ENCODE measurements at regions not wholly inside any gene's neighbourhood (a gene's known extent, or its start where the extent isn't known, plus 50 kb on each side); places are given as distances from the start of the nearest gene placed in this dataset.

DNA sequence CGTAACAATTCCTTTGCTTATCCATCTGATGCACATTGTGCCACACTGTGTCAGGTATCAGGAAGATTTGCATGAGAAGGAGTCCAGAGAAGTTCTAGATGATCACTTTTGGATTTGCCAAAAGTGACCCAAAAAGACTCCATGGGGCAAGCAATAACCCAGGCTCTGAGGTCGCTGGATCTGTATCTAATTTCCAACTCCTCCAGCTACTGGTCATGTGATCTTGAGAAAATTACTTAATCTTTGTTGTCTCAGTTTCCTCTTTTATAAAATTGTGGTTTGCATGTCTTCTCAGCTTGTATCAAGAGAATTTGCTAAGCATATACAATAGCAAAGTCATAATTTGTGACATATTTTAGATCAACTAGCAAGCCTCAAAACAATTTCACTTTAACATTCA, 61.3 kb upstream of the ITGA4 start:
- Histone ChIP-seq H3K27ac (no peak overlapping the region), H3K4me1 (no peaks in the 10 kb centered on the region), H3K36me3 (no peaks in the 10 kb centered on the region), H3K27me3 (no peaks in the 10 kb centered on the region), H3K9me3 (no peaks in the 10 kb centered on the region), H3K4me3 (no peak overlapping the region)
- DNase-seq (ENCODE audit: low spot score in 2 of 2): no peak
- TF ChIP-seq POLR2A (IDR thresholded peaks at IDR 0.05): no peak
- no peak for TF ChIP-seq POLR2AphosphoS5 (IDR thresholded peaks at IDR 0.05)
- intact Hi-C loops (cut with DNase I; ENCODE audit: low total_unique reads): no loop called here

DNA sequence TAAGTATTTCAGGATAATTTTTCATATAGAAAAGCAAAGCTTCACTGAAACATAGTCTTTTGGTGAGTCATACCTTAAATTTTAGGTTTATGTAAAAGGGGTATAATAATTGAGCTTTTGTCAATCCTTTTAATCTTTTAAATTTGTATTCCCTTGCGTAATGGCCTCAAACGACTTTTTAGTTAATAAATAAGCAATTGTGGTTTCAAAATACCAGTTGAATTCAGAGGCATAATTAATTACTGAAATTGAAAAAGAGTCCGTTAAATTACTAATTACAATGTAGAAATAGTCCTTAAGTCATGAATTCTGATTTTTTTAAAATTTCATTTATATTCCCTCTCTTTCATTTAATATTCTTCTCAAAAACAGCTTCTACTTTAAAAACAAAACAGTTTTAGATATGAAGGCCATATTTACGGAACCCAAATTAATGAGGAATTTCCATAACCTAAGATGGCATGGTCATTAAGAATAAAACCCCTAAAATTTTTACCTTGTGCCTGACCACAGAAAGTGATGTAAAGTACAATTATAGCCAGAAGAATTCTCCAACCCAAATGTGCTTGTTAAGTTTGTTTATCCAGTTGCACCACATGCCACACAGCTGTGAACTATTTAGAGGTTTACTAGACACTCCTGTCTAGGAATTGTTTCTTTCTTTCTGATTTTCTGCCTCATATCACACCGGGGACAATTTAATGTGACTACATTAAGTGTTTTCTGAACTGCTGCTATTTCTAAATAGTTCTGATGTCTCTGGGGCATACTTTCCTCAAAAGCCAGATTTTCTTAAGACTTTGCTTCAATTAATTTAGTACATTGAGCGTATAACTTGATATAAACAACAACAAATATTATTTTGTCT, 60.7 kb upstream of the ITGA4 start:
- H3K36me3 ChIP-seq: no peaks in the 10 kb centered on the region
- intact Hi-C loops (cut with DNase I; ENCODE audit: low total_unique reads): no loop called here
- DNase-seq (ENCODE audit: low spot score in 2 of 2): no peak
- no peak overlapping the region for H3K27ac ChIP-seq
- no peak for TF ChIP-seq POLR2A (IDR thresholded peaks at IDR 0.05)
- no peak for TF ChIP-seq POLR2AphosphoS5 (IDR thresholded peaks at IDR 0.05)
- TF ChIP-seq, protein P1, sequence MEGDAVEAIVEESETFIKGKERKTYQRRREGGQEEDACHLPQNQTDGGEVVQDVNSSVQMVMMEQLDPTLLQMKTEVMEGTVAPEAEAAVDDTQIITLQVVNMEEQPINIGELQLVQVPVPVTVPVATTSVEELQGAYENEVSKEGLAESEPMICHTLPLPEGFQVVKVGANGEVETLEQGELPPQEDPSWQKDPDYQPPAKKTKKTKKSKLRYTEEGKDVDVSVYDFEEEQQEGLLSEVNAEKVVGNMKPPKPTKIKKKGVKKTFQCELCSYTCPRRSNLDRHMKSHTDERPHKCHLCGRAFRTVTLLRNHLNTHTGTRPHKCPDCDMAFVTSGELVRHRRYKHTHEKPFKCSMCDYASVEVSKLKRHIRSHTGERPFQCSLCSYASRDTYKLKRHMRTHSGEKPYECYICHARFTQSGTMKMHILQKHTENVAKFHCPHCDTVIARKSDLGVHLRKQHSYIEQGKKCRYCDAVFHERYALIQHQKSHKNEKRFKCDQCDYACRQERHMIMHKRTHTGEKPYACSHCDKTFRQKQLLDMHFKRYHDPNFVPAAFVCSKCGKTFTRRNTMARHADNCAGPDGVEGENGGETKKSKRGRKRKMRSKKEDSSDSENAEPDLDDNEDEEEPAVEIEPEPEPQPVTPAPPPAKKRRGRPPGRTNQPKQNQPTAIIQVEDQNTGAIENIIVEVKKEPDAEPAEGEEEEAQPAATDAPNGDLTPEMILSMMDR (IDR thresholded peaks at IDR 0.05): no peak
- no peaks in the 10 kb centered on the region for H3K9me3 ChIP-seq
- H3K27me3 ChIP-seq: no peaks in the 10 kb centered on the region
- H3K4me1 ChIP-seq: no peaks in the 10 kb centered on the region
- no peak overlapping the region for H3K4me3 ChIP-seq

DNA sequence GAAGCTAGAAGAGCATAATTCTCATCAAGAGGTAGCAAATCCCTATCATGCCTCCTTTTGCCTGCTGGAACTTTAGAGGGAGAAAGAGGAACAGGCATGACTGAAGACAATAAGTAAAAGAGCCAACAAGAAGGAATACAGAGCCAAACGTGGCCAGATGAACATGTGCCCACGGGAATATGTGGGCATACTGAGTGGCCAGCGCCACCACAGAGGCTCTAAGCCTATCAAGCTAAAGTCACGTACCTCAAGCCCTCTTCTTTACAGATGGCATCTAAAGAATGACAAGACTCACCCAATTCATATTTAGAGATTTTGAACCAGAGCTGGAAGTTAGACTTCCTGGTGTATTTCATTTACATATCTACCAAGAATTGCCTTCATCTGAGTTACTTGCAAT, 59.9 kb upstream of the ITGA4 start:
- DNase-seq (ENCODE audit: low spot score in 2 of 2): no peak
- Histone ChIP-seq H3K27ac (no peak overlapping the region), H3K27me3 (no peaks in the 10 kb centered on the region), H3K4me3 (no peak overlapping the region), H3K9me3 (no peaks in the 10 kb centered on the region), H3K4me1 (no peaks in the 10 kb centered on the region), H3K36me3 (no peaks in the 10 kb centered on the region)
- TF ChIP-seq, protein P1 (IDR thresholded peaks at IDR 0.05): no peak
- TF ChIP-seq POLR2A (IDR thresholded peaks at IDR 0.05) (no peak), POLR2AphosphoS5 (IDR thresholded peaks at IDR 0.05) (no peak)
- intact Hi-C loops (cut with DNase I; ENCODE audit: low total_unique reads): no loop called here

DNA sequence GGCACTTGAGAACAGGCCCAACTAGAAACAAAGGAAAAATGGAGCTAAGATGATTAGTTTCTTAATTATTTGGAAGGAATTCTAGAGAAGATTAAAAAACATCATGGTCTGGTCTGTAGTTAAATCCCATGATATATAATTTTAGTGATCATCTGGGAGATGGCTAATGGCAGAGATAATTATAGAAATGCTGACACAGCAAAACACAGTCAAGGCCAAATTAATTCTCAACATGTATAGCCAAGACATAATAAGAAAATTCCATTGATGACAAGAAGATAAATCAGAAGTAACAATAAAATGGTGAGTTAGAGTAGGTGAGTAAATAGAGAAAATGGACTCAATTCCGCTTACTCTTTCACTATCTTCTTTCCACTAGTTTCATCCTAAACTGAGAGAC, 59.2 kb upstream of the ITGA4 start:
- no peak for DNase-seq (ENCODE audit: low spot score in 2 of 2)
- intact Hi-C loops (cut with DNase I; ENCODE audit: low total_unique reads): no loop called here
- H3K9me3 ChIP-seq: no peaks in the 10 kb centered on the region

DNA sequence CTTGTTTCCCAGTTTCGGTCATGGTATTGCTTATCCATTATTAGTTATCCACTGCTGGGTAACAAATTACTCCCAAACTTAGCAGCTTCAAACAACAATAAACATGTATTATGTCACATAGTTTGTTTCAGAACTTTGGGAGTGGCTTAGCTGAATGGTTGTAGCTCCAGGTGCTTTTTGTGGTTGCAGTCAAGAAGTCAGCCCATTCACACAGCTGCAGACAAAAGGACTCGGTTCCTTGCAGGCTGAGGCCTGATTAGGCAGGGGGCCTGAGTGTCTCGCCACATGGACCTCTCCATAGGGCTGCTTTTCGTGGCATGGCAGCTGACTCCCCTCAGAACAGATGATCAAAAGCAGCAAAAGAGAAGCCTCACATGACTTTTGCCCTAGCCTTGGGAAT, 58.2 kb upstream of the ITGA4 start:
- DNase-seq (ENCODE audit: low spot score in 2 of 2): no peak
- TF ChIP-seq POLR2A (IDR thresholded peaks at IDR 0.05): no peak
- TF ChIP-seq, protein P1 (IDR thresholded peaks at IDR 0.05): no peak
- no peak for TF ChIP-seq POLR2AphosphoS5 (IDR thresholded peaks at IDR 0.05)
- no peaks in the 10 kb centered on the region for H3K27me3 ChIP-seq
- H3K9me3 ChIP-seq: no peaks in the 10 kb centered on the region
- no peak overlapping the region for H3K4me3 ChIP-seq
- intact Hi-C loops (cut with DNase I; ENCODE audit: low total_unique reads): no loop called here
- H3K36me3 ChIP-seq: no peaks in the 10 kb centered on the region
- H3K27ac ChIP-seq: no peak overlapping the region
- H3K4me1 ChIP-seq: no peaks in the 10 kb centered on the region

More for the DNA sequence above, 59.2 kb upstream of the ITGA4 start:
- Histone ChIP-seq H3K4me3 (no peak overlapping the region), H3K27ac (no peak overlapping the region), H3K27me3 (no peaks in the 10 kb centered on the region), H3K4me1 (no peaks in the 10 kb centered on the region), H3K36me3 (no peaks in the 10 kb centered on the region)
- TF ChIP-seq POLR2AphosphoS5 (IDR thresholded peaks at IDR 0.05) (no peak), POLR2A (IDR thresholded peaks at IDR 0.05) (no peak)
- TF ChIP-seq, protein P1 (IDR thresholded peaks at IDR 0.05): no peak

All from breast epithelium (tissue), 4 donors.